Testis (tissue), 2 donors: ENCODE measurements at regions not wholly inside any gene's neighbourhood (a gene's known extent, or its start where the extent isn't known, plus 50 kb on each side); places are given as distances from the start of the nearest gene placed in this dataset.
"Not testable (repeated sequence)": the region's sequence is repeated elsewhere in the genome, so short reads cannot be mapped to it uniquely, and the experiment has no call there.

ENCODE experiments used
- POLR2A ChIP-seq: fragments of 450-650 bp; IDR thresholded peaks from one replicate; pipeline ENCODE4 v1.6.1; 2017; ENCODE audit warnings: antibody characterized with exemption, mild to moderate bottlenecking, moderate library complexity
- TF ChIP-seq, protein P1 (sequence below), 3 experiments: fragments of 450-650 bp in 2 of 3; fragments of 200-600 bp in 1 of 3; sonication (generic) in 1 of 3; IDR thresholded peaks; one replicate each; pipeline ENCODE4 v1.5.1; 2016 to 2019; ENCODE audit warnings: antibody characterized with exemption in 3 of 3, mild to moderate bottlenecking in 2 of 3, moderate library complexity in 1 of 3

DNA sequence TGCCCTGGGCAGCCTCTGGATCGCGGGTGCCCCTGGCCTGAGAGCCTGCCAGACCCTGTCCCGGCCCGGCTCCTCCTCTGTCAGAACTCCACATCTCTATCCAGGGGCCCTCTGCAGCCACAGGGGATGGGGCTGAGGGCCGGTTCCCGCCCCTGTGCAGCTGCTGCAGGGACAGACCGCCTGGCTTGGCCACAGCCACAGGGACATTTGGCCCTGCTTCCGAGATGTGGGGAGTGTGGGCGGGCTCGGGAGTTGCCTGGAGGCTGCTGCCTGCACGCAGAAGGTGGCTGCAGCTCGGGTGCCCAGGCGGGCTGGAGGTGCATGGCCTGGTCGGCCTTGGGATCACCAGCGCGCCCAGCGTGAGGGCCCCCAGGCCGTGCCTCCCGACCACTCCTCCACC is 3365.4 kb upstream of the OR11H1 start:
- TF ChIP-seq, protein P1, sequence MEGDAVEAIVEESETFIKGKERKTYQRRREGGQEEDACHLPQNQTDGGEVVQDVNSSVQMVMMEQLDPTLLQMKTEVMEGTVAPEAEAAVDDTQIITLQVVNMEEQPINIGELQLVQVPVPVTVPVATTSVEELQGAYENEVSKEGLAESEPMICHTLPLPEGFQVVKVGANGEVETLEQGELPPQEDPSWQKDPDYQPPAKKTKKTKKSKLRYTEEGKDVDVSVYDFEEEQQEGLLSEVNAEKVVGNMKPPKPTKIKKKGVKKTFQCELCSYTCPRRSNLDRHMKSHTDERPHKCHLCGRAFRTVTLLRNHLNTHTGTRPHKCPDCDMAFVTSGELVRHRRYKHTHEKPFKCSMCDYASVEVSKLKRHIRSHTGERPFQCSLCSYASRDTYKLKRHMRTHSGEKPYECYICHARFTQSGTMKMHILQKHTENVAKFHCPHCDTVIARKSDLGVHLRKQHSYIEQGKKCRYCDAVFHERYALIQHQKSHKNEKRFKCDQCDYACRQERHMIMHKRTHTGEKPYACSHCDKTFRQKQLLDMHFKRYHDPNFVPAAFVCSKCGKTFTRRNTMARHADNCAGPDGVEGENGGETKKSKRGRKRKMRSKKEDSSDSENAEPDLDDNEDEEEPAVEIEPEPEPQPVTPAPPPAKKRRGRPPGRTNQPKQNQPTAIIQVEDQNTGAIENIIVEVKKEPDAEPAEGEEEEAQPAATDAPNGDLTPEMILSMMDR (IDR thresholded peaks at IDR 0.05) = not testable (repeated sequence)
- not testable (repeated sequence) for TF ChIP-seq POLR2A
